VCaP (cell line): ENCODE measurements at regions not wholly inside any gene's neighbourhood (a gene's known extent, or its start where the extent isn't known, plus 50 kb on each side); places are given as distances from the start of the nearest gene placed in this dataset.
A peak's percentile ranks its signal among the peaks of the same experiment; 100 is the strongest.

ENCODE experiments used
- H3K27ac ChIP-seq: fragments of 450-650 bp; 2 replicates; pipeline ENCODE4 v1.5.1; 2017
- TF ChIP-seq, protein P1 (sequence below): fragments of 450-650 bp; conservative IDR thresholded peaks from 2 replicates; pipeline ENCODE4 v1.5.1; 2017; ENCODE audit warnings: mild to moderate bottlenecking, moderate library complexity

DNA sequence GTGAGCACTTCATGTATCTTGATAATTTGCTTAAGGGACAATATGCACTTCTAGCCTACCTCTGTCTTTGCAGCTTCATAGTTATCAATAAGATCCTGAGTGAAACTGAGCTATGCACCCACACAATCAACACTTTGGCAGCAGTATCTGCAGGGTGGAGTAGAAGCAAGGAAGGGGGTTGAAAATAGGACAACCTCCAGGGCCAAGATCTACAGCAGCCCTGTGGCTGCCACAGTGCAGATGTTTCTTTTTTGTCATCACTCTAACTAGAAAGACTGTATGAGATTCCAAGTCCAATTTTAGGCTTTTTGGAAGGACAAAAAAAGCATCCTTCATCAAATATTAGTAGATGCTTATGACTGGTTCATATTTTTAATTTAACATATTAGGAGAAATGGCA is 336.1 kb upstream of the CITED2 start:
- TF ChIP-seq, protein P1, sequence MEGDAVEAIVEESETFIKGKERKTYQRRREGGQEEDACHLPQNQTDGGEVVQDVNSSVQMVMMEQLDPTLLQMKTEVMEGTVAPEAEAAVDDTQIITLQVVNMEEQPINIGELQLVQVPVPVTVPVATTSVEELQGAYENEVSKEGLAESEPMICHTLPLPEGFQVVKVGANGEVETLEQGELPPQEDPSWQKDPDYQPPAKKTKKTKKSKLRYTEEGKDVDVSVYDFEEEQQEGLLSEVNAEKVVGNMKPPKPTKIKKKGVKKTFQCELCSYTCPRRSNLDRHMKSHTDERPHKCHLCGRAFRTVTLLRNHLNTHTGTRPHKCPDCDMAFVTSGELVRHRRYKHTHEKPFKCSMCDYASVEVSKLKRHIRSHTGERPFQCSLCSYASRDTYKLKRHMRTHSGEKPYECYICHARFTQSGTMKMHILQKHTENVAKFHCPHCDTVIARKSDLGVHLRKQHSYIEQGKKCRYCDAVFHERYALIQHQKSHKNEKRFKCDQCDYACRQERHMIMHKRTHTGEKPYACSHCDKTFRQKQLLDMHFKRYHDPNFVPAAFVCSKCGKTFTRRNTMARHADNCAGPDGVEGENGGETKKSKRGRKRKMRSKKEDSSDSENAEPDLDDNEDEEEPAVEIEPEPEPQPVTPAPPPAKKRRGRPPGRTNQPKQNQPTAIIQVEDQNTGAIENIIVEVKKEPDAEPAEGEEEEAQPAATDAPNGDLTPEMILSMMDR = no peak
- H3K27ac ChIP-seq = no peak overlapping the region

DNA sequence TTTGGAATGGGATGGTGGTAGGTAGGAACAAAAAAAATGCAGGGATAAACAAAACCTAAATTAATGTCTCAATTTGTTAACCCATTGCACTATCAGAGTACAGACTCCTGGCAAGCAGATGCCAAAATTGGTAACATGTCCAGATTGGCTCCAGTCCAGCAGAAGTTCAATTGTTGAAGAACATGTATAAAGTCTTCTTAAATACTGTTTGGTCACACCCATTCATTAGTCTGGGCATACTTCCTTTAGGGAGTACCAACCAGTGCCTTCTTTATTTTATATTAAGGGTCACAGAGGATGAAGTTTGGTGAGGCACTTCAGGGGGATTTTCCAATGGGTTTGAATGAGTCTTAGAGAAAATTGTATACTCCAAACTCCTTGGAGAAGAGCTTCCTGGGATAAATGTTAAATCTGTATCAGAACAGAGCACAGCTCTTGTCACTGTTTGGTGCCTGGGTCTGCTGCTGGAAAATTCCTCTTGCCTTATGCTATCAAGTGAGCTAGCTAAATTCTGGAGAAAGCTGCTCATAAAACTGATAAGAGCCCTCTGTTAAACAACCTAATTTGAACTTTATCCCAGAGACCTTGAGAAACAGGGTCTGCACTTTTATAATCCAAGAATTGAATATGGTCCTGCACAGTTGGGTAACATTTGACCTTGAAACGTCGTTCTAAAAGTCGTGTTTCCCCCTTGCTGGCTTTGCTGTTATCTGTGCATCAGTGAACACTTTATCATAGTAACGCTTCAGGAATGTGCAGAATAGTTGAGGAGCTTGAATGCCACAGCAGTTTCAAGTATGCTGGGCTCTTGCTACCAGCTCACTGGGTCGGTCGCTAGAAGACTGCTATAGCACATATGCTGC is 334.1 kb upstream of the CITED2 start:
- peak overlapping the region; percentile 19; the same call in 1 of the 2 replicates for H3K27ac ChIP-seq
- TF ChIP-seq, protein P1 = no peak

DNA sequence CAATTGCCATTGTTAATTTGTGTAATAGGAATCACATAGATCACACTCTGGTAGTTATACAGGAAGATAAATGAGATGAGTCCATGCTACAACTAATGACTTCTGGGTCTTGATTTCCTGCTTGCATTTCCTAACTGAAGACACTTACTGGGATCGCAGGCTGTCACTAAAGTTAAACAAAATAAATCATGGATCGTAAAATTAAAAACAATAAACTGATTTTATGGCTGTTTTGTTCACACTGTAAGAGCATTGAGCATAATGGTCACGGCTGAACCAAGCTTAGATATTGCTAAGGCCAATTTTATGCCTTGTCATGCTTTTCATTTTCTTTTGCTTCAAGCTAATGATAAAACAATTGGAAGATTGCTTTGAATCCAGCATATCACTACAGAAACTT is 332.5 kb upstream of the CITED2 start:
- TF ChIP-seq, protein P1 = no peak
- H3K27ac ChIP-seq = no peak overlapping the region

DNA sequence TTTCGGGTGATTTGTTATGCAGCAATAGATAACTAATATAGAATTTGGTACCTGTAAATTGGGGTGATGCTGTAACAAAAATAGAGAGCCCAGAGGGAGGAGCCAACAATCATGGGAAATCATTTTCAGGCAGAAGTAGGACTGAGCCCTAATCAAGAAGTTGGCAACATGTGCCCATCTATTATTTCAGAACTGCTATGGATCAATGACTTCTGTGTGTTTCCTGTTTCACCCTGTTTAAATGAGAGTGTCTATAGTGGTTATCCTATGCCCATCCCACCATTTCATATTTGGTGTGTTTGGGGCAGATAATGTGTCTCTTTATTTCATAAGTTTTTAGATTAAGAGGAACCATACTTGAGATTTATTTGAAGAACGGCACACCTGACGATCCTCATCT is 330.8 kb upstream of the CITED2 start:
- TF ChIP-seq, protein P1 = no peak
- H3K27ac ChIP-seq = no peak overlapping the region

DNA sequence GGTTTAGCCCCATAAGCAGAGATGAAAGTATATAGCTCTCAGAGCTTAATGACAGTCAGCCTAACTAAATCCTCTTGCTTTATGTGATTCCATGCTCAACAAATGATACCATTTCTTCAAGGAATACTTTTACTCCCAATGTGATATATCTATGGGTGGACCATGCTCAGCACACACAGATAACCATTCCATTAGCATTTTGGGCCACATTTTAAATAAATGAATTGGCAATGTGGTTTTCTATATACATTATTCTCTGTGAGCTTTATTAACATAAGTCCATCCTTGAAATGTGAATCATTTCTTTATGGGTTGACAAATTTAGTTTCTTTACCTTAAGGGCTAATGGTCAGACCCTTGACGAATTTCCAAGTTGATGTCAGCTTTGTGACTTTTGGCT is 329.3 kb upstream of the CITED2 start:
- TF ChIP-seq, protein P1 = no peak
- H3K27ac ChIP-seq = no peak overlapping the region

DNA sequence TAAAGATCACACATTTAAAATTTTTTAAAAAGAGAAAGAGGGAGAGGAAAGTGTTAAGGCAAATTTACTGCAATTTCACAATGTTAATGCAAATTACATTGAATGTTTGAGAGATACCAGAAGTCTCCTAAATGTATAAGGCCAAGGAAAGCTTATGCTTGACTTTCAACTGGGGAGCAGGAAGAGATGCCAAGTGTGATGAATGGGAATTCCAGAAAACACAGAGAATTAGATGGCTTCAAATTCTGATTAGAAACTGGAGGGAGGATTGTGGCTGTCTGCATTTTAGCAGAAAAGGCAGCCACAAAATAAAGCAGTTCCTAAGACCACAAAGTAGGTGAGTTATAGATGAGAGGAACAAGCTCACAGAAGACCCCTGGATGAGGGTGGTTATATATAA is 328.3 kb upstream of the CITED2 start:
- no peak overlapping the region for H3K27ac ChIP-seq
- TF ChIP-seq, protein P1 = no peak

DNA sequence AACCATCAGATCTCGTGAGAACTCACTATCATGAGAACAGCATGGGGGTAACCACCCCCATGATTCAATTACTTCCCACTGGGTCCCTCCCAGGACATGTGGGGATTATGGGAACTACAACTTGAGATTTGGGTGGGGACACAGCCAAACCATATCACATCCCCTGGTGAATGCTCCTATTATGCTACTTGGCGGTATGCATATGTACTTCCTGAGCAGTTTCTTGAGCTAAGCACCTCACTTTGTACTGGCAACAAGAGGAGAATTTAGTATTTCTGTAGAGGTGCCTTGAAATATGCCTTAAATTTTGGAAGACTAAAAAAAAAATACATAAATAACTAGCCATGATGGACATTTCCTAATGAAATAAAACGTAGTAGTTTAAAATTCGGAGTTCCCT is 327.2 kb upstream of the CITED2 start:
- TF ChIP-seq, protein P1 = no peak
- H3K27ac ChIP-seq = no peak overlapping the region
